SKM-1 (cell line): ENCODE measurements at regions not wholly inside any gene's neighbourhood (a gene's known extent, or its start where the extent isn't known, plus 50 kb on each side); places are given as distances from the start of the nearest gene placed in this dataset.

ENCODE experiments used
- DNase-seq: peaks from one replicate; lab custom pipeline; 2025; ENCODE audit not compliant: unreplicated experiment; lab: John Stamatoyannopoulos, UW

DNA sequence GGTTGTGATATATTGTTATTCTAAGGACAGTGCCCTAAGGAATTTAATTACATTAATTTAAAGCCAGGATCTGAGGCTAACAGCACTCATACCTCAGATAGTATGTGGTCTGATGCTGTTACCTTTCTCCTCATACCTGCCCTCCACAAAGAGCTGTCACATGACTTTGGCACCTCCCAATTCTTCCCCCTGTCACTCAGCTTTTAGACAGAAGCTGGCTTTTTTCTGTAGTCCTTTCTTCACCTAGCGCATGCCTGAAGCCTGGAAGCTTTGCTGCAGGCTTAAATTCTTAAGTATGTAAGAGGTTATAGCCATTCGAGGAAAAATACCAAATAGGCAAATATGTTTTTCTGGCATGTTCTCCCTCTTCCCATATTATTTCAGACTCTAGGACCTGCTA lies 61.0 kb upstream of the ADAMTS19 start:
- no peak for DNase-seq

DNA sequence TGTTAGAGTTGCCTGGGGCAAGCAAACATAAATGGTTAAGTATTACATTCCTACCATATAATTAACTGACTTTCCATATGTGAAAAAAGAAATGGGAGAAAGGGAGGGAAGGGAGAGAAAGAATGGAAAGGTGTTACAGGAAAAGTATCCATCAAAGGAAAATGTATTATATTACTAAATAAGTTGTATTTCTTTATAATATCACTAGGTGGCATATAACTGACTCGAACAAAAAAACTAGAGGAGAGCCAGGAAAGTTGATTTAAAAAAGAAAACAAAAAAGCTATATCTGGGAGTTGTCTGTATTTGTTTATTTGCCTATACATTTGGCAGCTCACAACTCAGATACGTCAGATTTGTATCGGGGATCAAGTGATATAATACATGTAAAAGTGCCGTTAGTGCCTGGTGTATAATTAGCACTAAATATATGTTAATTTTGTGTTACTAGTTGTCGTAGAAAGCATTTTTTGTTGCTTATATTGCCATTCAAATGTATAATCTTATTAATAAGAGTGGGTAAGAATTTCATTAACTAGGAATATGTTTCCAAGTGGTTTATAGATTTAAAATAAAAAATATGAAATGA lies 59.6 kb upstream of the ADAMTS19 start:
- no peak for DNase-seq

DNA sequence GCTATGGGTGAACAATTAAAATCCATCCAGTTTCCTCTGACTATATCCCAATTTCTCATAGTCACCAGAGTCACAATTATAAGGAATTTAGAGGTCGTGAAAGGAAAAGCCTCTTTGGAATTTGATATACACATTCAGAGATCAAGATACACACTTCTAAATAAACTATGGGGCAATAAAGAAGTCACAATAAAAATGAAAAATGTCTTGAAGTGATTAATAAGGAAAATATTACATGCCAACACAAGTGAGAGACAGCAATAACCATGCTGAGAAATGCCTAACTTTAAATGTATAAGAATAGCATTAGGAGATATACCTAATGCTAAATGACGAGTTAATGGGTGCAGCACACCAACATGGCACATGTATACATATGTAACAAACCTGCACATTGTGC lies 54.9 kb upstream of the ADAMTS19 start:
- no peak for DNase-seq

- DNase-seq: no peak
Observed at GRCh38 chr5:129406440-129406839, 53.7 kb upstream of the ADAMTS19 start.
